ENCODE measurements at regions not wholly inside any gene's neighbourhood (a gene's known extent, or its start where the extent isn't known, plus 50 kb on each side); places are given as distances from the start of the nearest gene placed in this dataset.
A peak's percentile ranks its signal among the peaks of the same experiment; 100 is the strongest.

GRCh38 chr6:26249957-26250697 lies 114.9 kb upstream of the BTN3A2 start:
- peak; percentile 50 for DNase-seq (ENCODE audit: low spot score, unreplicated experiment)
- H3K4me3 Mint-ChIP-seq (ENCODE audit: low read depth), result peak overlapping the region; percentile 90
- peaks cover 1% of the 10 kb centered on the region for H3K36me3 Mint-ChIP-seq (ENCODE audit: insufficient read depth)
- no peaks in the 10 kb centered on the region for H3K27me3 Mint-ChIP-seq
- peaks cover 18% of the 10 kb centered on the region for H3K4me1 Mint-ChIP-seq (ENCODE audit: low read depth)
- TF ChIP-seq CTCF (IDR thresholded peaks at IDR 0.05; ENCODE audit: unreplicated experiment), result peak; percentile 55
- peak overlapping the region; percentile 98 for H3K27ac Mint-ChIP-seq
- peaks cover 3% of the 10 kb centered on the region for H3K9me3 Mint-ChIP-seq (ENCODE audit: low read depth)

GRCh38 chr6:26250698-26251044 lies 114.3 kb upstream of the BTN3A2 start:
- H3K27ac Mint-ChIP-seq, result peak overlapping the region; percentile 98
- H3K36me3 Mint-ChIP-seq (ENCODE audit: insufficient read depth), result peaks cover 1% of the 10 kb centered on the region
- no peak for DNase-seq (ENCODE audit: low spot score, unreplicated experiment)
- TF ChIP-seq CTCF (IDR thresholded peaks at IDR 0.05; ENCODE audit: unreplicated experiment), result no peak
- peak overlapping the region; percentile 90 for H3K4me3 Mint-ChIP-seq (ENCODE audit: low read depth)
- H3K4me1 Mint-ChIP-seq (ENCODE audit: low read depth), result peaks cover 21% of the 10 kb centered on the region
- no peaks in the 10 kb centered on the region for H3K27me3 Mint-ChIP-seq
- peaks cover 3% of the 10 kb centered on the region for H3K9me3 Mint-ChIP-seq (ENCODE audit: low read depth)

- peaks cover 22% of the 10 kb centered on the region for H3K4me1 Mint-ChIP-seq (ENCODE audit: low read depth)
- TF ChIP-seq CTCF (IDR thresholded peaks at IDR 0.05; ENCODE audit: unreplicated experiment), result no peak
- no peaks in the 10 kb centered on the region for H3K27me3 Mint-ChIP-seq
- DNase-seq (ENCODE audit: low spot score, unreplicated experiment), result peak; percentile 30
- no peaks in the 10 kb centered on the region for H3K9me3 Mint-ChIP-seq (ENCODE audit: low read depth)
- H3K27ac Mint-ChIP-seq, result peak overlapping the region; percentile 97
- peaks cover 1% of the 10 kb centered on the region for H3K36me3 Mint-ChIP-seq (ENCODE audit: insufficient read depth)
- peak overlapping the region; percentile 90 for H3K4me3 Mint-ChIP-seq (ENCODE audit: low read depth)
These were observed 113.5 kb upstream of the BTN3A2 start for GRCh38 chr6:26251354-26252076.

- Mint-ChIP-seq H3K36me3 (ENCODE audit: insufficient read depth) (peaks cover 1% of the 10 kb centered on the region), H3K27me3 (no peaks in the 10 kb centered on the region), H3K9me3 (ENCODE audit: low read depth) (no peaks in the 10 kb centered on the region), H3K27ac (peak overlapping the region; percentile 97), H3K4me1 (ENCODE audit: low read depth) (peaks cover 28% of the 10 kb centered on the region), H3K4me3 (ENCODE audit: low read depth) (peak overlapping the region; percentile 90)
- TF ChIP-seq CTCF (IDR thresholded peaks at IDR 0.05; ENCODE audit: unreplicated experiment), result no peak
- no peak for DNase-seq (ENCODE audit: low spot score, unreplicated experiment)
These were observed 112.9 kb upstream of the BTN3A2 start for GRCh38 chr6:26252077-26252472.

GRCh38 chr6:26254724-26255123 lies 110.3 kb upstream of the BTN3A2 start:
- Mint-ChIP-seq H3K36me3 (ENCODE audit: insufficient read depth) (peaks cover 1% of the 10 kb centered on the region), H3K4me1 (ENCODE audit: low read depth) (peaks cover 47% of the 10 kb centered on the region), H3K27ac (no peak overlapping the region), H3K9me3 (ENCODE audit: low read depth) (no peaks in the 10 kb centered on the region), H3K27me3 (no peaks in the 10 kb centered on the region), H3K4me3 (ENCODE audit: low read depth) (peak overlapping the region; percentile 43)
- no peak for DNase-seq (ENCODE audit: low spot score, unreplicated experiment)
- TF ChIP-seq CTCF (IDR thresholded peaks at IDR 0.05; ENCODE audit: unreplicated experiment), result no peak

Data from progenitor cell of endocrine pancreas (in vitro differentiated cells).